Endothelial cell of umbilical vein (primary cell): ENCODE measurements at regions not wholly inside any gene's neighbourhood (a gene's known extent, or its start where the extent isn't known, plus 50 kb on each side); places are given as distances from the start of the nearest gene placed in this dataset.

Experiments
- CTCF ChIP-seq, 2 donors: IDR thresholded peaks; 1 replicate in 1 of 2; 2 replicates in 1 of 2; pipeline ENCODE4 v1.5.1; 2011; ENCODE audit warnings: low read length in 2 of 2, mild to moderate bottlenecking in 2 of 2, moderate library complexity in 2 of 2, control low read depth in 1 of 2, inconsistent platforms in 1 of 2, low read depth in 1 of 2; ENCODE audit not compliant: insufficient read depth in 1 of 2; ENCODE audit errors: extremely low read depth in 1 of 2
- EZH2 ChIP-seq: IDR thresholded peaks from 2 replicates; pipeline ENCODE4 v1.6.1; 2012; ENCODE audit warnings: borderline replicate concordance, low read depth, mild to moderate bottlenecking, moderate library complexity, low read length, inconsistent platforms; ENCODE audit not compliant: severe bottlenecking
- MAX ChIP-seq: IDR thresholded peaks from 2 replicates; pipeline ENCODE4 v1.6.1; 2011; ENCODE audit not compliant: insufficient read depth, insufficient read length
- POLR2A ChIP-seq: IDR thresholded peaks from 2 replicates; pipeline ENCODE4 v1.6.1; 2012; ENCODE audit warnings: low read depth, mild to moderate bottlenecking, control low read depth, low read length
- POLR2AphosphoS5 ChIP-seq: IDR thresholded peaks from 2 replicates; pipeline ENCODE4 v1.6.1; 2012; ENCODE audit warnings: low read depth, mild to moderate bottlenecking, control low read depth, low read length, moderate library complexity; ENCODE audit not compliant: insufficient read depth

GRCh38 chr18:22560275-22560610 lies 142.5 kb upstream of the CTAGE1 start:
- TF ChIP-seq POLR2A (no peak), CTCF (IDR thresholded peaks at IDR 0.05; ENCODE audit: extremely low read depth in 1 of 2, insufficient read depth in 1 of 2, low read depth in 1 of 2, low read length in 2 of 2) (no peak), POLR2AphosphoS5 (no peak), MAX (no peak), EZH2 (no peak)
